K562 (cell line): ENCODE measurements at regions not wholly inside any gene's neighbourhood (a gene's known extent, or its start where the extent isn't known, plus 50 kb on each side); places are given as distances from the start of the nearest gene placed in this dataset.

Source experiments
- ATAC-seq: fragments of 200-7000 bp; cut with Tn5 transposase; 3 replicates; pipeline ENCODE4 v1.9.1; 2020; ENCODE audit warnings: moderate library complexity
- BruUV-seq: library from RNA; stranded (reverse); fragments of 400-500 nt; replicated peaks from 2 replicates; lab custom pipeline; 2021; lab: Mats Ljungman, UMichigan
- CTCF ChIA-PET: fragments of 300-600 bp; formaldehyde crosslinking; extraction: SDS; loops from one replicate; lab custom pipeline; 2021; ENCODE audit warnings: low intra/inter-chr PET ratio; lab: Yijun Ruan, JAX
- POLR2A ChIA-PET: fragments of 300-600, 350-650 bp; sonication (Branson Sonifier 250); formaldehyde crosslinking; extraction: SDS; loops from one replicate; lab custom pipeline; 2021; ENCODE audit warnings: antibody characterized with exemption, inconsistent platforms; lab: Yijun Ruan, JAX
- DNase-seq, 4 experiments: peaks; one replicate each; pipeline versions ENCODE4 v3.0.0 to v3.0.0-alpha.2; 2011 to 2018; ENCODE audit warnings: low spot score in 3 of 4, mixed read lengths in 3 of 4; ENCODE audit errors: extremely low read depth in 1 of 4
- FAIRE-seq: peaks from 2 replicates; lab custom pipeline; 2011; peaks lifted over from hg19 to GRCh38; lab: Jason Lieb, UNC
- H2AFZ ChIP-seq: 2 replicates; pipeline ENCODE4 v1.6.0; 2011; ENCODE audit warnings: low read depth, low read length, control low read depth, inconsistent platforms
- H3K27ac ChIP-seq: fragments of 200-600 bp; 3 replicates; pipeline ENCODE4 v1.8.0; 2011; ENCODE audit warnings: low read depth, mild to moderate bottlenecking, control low read depth, inconsistent platforms, low read length, moderate library complexity, mixed read lengths; ENCODE audit errors: extremely low read depth
- H3K27me3 ChIP-seq, 2 experiments: fragments of 300-600 bp in 1 of 2; 2 replicates in 1 of 2; 3 replicates in 1 of 2; pipeline versions ENCODE4 v1.6.0 to v1.8.0; 2011; ENCODE audit warnings: inconsistent platforms in 2 of 2, low read length in 2 of 2, mild to moderate bottlenecking in 1 of 2, mixed read lengths in 1 of 2, moderate library complexity in 1 of 2; ENCODE audit not compliant: control insufficient read depth in 2 of 2, insufficient read depth in 2 of 2
- H3K36me3 ChIP-seq: fragments of 300-600 bp; 3 replicates; pipeline ENCODE4 v1.8.0; 2011; ENCODE audit warnings: mild to moderate bottlenecking, low read length, inconsistent platforms; ENCODE audit not compliant: control insufficient read depth, insufficient read depth
- H3K4me1 ChIP-seq, 2 experiments: fragments of 200-600 bp in 1 of 2; replicated peaks in 1 of 2; 2 replicates in 1 of 2; 3 replicates in 1 of 2; pipeline versions ENCODE4 v1.5.1 to v1.8.0; 2011; ENCODE audit warnings: inconsistent platforms in 2 of 2, low read length in 2 of 2, mild to moderate bottlenecking in 1 of 2, mixed read lengths in 1 of 2, moderate library complexity in 1 of 2; ENCODE audit not compliant: control insufficient read depth in 2 of 2, insufficient read depth in 2 of 2
- H3K4me2 ChIP-seq: 2 replicates; pipeline ENCODE4 v1.6.1; 2011; ENCODE audit warnings: low read length, control low read depth, inconsistent platforms, mixed read lengths; ENCODE audit not compliant: insufficient read depth
- H3K4me3 ChIP-seq: fragments of 200-600 bp; sonication (generic), shearing (Covaris generic); 2 replicates; pipeline ENCODE4 v1.5.1; 2016; ENCODE audit warnings: control low read depth, inconsistent platforms
- H3K79me2 ChIP-seq: fragments of 200-600 bp; 3 replicates; pipeline ENCODE4 v1.8.0; 2011; ENCODE audit warnings: low read length, inconsistent platforms; ENCODE audit not compliant: control insufficient read depth, insufficient read depth
- H3K9ac ChIP-seq, 2 experiments: 2 replicates each; pipeline versions ENCODE4 v1.6.0 to v1.6.1; 2011; ENCODE audit warnings: low read depth in 2 of 2, low read length in 2 of 2, control low read depth in 1 of 2, inconsistent platforms in 1 of 2, mild to moderate bottlenecking in 1 of 2, mixed read lengths in 1 of 2; ENCODE audit not compliant: insufficient read depth in 1 of 2
- H3K9me1 ChIP-seq: one replicate; pipeline ENCODE4 v1.6.0; 2011; ENCODE audit warnings: inconsistent platforms, mild to moderate bottlenecking, low read length, moderate library complexity; ENCODE audit not compliant: control insufficient read depth, insufficient read depth
- H3K9me3 ChIP-seq: replicated peaks from 2 replicates; pipeline ENCODE4 v1.5.1; 2011; ENCODE audit warnings: low read depth, low read length, inconsistent platforms; ENCODE audit not compliant: control insufficient read depth, insufficient read depth
- H4K20me1 ChIP-seq: replicated peaks from 2 replicates; pipeline ENCODE4 v1.6.1; 2011; ENCODE audit warnings: low read length, inconsistent platforms, mixed read lengths; ENCODE audit not compliant: control insufficient read depth, insufficient read depth
- DACH1 ChIP-seq: fragments of 450-650 bp; IDR thresholded peaks from 2 replicates; pipeline ENCODE4 v1.6.1; 2018; ENCODE audit not compliant: partially characterized antibody
- MYBL2 ChIP-seq, 2 experiments: fragments of 450-650 bp in 1 of 2; sonication (generic) in 1 of 2; formaldehyde crosslinking in 1 of 2; IDR thresholded peaks; 2 replicates each; pipeline versions ENCODE4 v1.6.1 to v1.8.1; 2017 to 2022; ENCODE audit warnings: borderline replicate concordance in 1 of 2, inconsistent platforms in 1 of 2, low read depth in 1 of 2, mild to moderate bottlenecking in 1 of 2, missing genetic modification reagents in 1 of 2, moderate library complexity in 1 of 2
- PATZ1 ChIP-seq: fragments of 250-450 bp; sonication (Bioruptor Pico); IDR thresholded peaks from 2 replicates; pipeline ENCODE4 v1.5.0; 2020; ENCODE audit warnings: mild to moderate bottlenecking, borderline replicate concordance
- PHF8 ChIP-seq: fragments of 200-600 bp; sonication (generic); IDR thresholded peaks from 2 replicates; pipeline ENCODE4 v1.6.1; 2012; ENCODE audit warnings: mixed run types, mild to moderate bottlenecking, inconsistent platforms, low read length, moderate library complexity, borderline replicate concordance
- TAF7 ChIP-seq: fragments of 450-650 bp; IDR thresholded peaks from 2 replicates; pipeline ENCODE4 v1.6.1; 2016; ENCODE audit warnings: missing genetic modification characterization, missing compliant biosample characterization
- ZNF121 ChIP-seq: sonication (generic); formaldehyde crosslinking; conservative IDR thresholded peaks from 2 replicates; pipeline ENCODE4 v1.8.0; 2022; ENCODE audit warnings: missing genetic modification reagents
- WGBS: fragments of 100-300 bp; shearing (Covaris generic); methylation state at CpG from one replicate; pipeline ENCODE4 v1.1.6; 2016; ENCODE audit warnings: low coverage, mixed read lengths; ENCODE audit not compliant: insufficient coverage; ENCODE audit errors: missing lambda C conversion rate; 5-methylcytosine and 5-hydroxymethylcytosine counted together
- in situ Hi-C: fragments of 300-500 bp; cut with MboI; formaldehyde crosslinking; loops from 4 replicates; pipeline ENCODE4 v1.15.0; 2018; ENCODE audit warnings: inconsistent platforms, mixed read lengths
- intact Hi-C: fragments of 100-400 bp; cut with micrococcal nuclease; formaldehyde crosslinking; loops from 2 replicates; pipeline ENCODE4 v1.14.2; 2022

GRCh38 chr3:106364477-106364876 lies 495.7 kb upstream of the CBLB start:
- no peaks in the 10 kb centered on the region for H3K79me2 ChIP-seq
- no peak overlapping the region for H3K4me2 ChIP-seq
- ATAC-seq = no peak
- no peak overlapping the region for H3K27ac ChIP-seq
- H3K9me1 ChIP-seq = no peaks in the 10 kb centered on the region
- no peaks in the 10 kb centered on the region for H3K4me1 ChIP-seq
- POLR2A ChIA-PET = no interaction called here
- H3K9me3 ChIP-seq = no peaks in the 10 kb centered on the region
- TF ChIP-seq DACH1 = no peak
- TF ChIP-seq TAF7 (tag) = no peak
- no peak for TF ChIP-seq ZNF121 (CRISPR knock-in tag)
- no peak for TF ChIP-seq PHF8
- no peak for TF ChIP-seq MYBL2 (IDR thresholded peaks at IDR 0.05; ENCODE audit: low read depth)
- TF ChIP-seq MYBL2 (CRISPR knock-in tag; IDR thresholded peaks at IDR 0.05; ENCODE audit: borderline replicate concordance) = no peak
- no peak for TF ChIP-seq PATZ1
- CTCF ChIA-PET = no interaction called here
- in situ Hi-C loops (no loop called here), intact Hi-C loops (no loop called here)
- no peaks in the 10 kb centered on the region for H4K20me1 ChIP-seq
- DNase-seq = no peak
- H3K9ac ChIP-seq = no peak overlapping the region
- BruUV-seq = no TSS peak
- no peak overlapping the region for H2AFZ ChIP-seq
- no peaks in the 10 kb centered on the region for H3K27me3 ChIP-seq
- no peaks in the 10 kb centered on the region for H3K36me3 ChIP-seq
- 0% methylated on average over 1 of the region's 1 CpG for WGBS
- no peak for FAIRE-seq
- no peak overlapping the region for H3K4me3 ChIP-seq
